Stimulated activated effector memory CD8-positive, alpha-beta T cell treated with anti-CD3 and anti-CD28 coated beads, Interleukin-12 subunit alpha, Interleukin-12 subunit beta, amount 100 ng/mL, for 72 hours (primary cell): ENCODE measurements at regions not wholly inside any gene's neighbourhood (a gene's known extent, or its start where the extent isn't known, plus 50 kb on each side); places are given as distances from the start of the nearest gene placed in this dataset.

ENCODE experiments used
- ATAC-seq: fragments of 150-1000 bp; cut with Tn5 transposase; 2 replicates; pipeline ENCODE4 v1.10.0; 2021
- DNase-seq, 2 donors: peaks; one replicate each; pipeline ENCODE4 v3.0.0; 2021 to 2022; ENCODE audit warnings: low spot score in 2 of 2
- H3K27ac Mint-ChIP-seq: one replicate; pipeline ENCODE4 v1.8.0; 2022; ENCODE audit warnings: mild to moderate bottlenecking, mixed read lengths
- H3K36me3 Mint-ChIP-seq: one replicate; pipeline ENCODE4 v1.8.0; 2022; ENCODE audit warnings: mild to moderate bottlenecking, mixed read lengths
- H3K4me1 Mint-ChIP-seq: one replicate; pipeline ENCODE4 v1.8.0; 2022; ENCODE audit warnings: mixed read lengths
- H3K4me3 Mint-ChIP-seq: one replicate; pipeline ENCODE4 v1.8.0; 2022; ENCODE audit warnings: mild to moderate bottlenecking, mixed read lengths
- H3K9me3 Mint-ChIP-seq: one replicate; pipeline ENCODE4 v1.8.0; 2022; ENCODE audit warnings: mixed read lengths

- Mint-ChIP-seq H3K36me3 (no peaks in the 10 kb centered on the region), H3K9me3 (peaks cover 4% of the 10 kb centered on the region), H3K4me1 (no peaks in the 10 kb centered on the region), H3K4me3 (no peak overlapping the region), H3K27ac (no peak overlapping the region)
- no peak for ATAC-seq
- no peak for DNase-seq
Measured at GRCh38 chr16:24477492-24477891, 61.9 kb upstream of the RBBP6 start.

DNA sequence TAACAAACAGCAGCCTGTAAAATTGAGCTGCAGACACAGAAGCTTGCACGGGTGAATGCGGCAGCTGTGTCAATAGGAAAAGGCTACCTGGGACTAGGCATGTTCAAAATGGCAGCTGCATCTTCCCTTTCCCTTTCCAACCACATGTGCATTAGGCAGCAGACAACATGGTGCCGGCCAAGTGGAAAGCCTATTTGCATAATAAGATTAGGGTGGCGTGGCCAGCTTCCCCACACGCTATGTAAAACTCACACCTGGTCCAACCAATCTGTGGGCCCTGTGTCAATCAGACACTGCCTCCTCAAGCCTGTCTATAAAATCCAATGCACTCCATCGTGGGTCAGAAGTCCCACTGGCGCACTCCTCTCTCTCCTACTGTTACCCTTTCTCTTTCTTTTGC lies 61.0 kb upstream of the RBBP6 start:
- Mint-ChIP-seq H3K27ac (no peak overlapping the region), H3K36me3 (no peaks in the 10 kb centered on the region), H3K4me3 (no peak overlapping the region), H3K4me1 (no peaks in the 10 kb centered on the region), H3K9me3 (peaks cover 4% of the 10 kb centered on the region)
- ATAC-seq (no peak), DNase-seq (no peak)

- ATAC-seq (no peak), DNase-seq (no peak)
- Mint-ChIP-seq H3K9me3 (no peaks in the 10 kb centered on the region), H3K4me1 (no peaks in the 10 kb centered on the region), H3K36me3 (no peaks in the 10 kb centered on the region), H3K27ac (no peak overlapping the region), H3K4me3 (no peak overlapping the region)
Measured at GRCh38 chr16:24482681-24483202, 56.6 kb upstream of the RBBP6 start.

GRCh38 chr16:24488045-24488444 lies 51.3 kb upstream of the RBBP6 start:
- ATAC-seq, result no peak
- no peaks in the 10 kb centered on the region for H3K4me1 Mint-ChIP-seq
- H3K9me3 Mint-ChIP-seq, result no peaks in the 10 kb centered on the region

More at GRCh38 chr16:24488045-24488444, 51.3 kb upstream of the RBBP6 start:
- Mint-ChIP-seq H3K27ac (no peak overlapping the region), H3K36me3 (no peaks in the 10 kb centered on the region), H3K4me3 (no peak overlapping the region)
- DNase-seq, result no peak
